SK-N-MC (cell line): ENCODE measurements at regions not wholly inside any gene's neighbourhood (a gene's known extent, or its start where the extent isn't known, plus 50 kb on each side); places are given as distances from the start of the nearest gene placed in this dataset.
"Not testable (repeated sequence)": the region's sequence is repeated elsewhere in the genome, so short reads cannot be mapped to it uniquely, and the experiment has no call there.

Experiments used
- EZH2 ChIP-seq: fragments of 200-600 bp; sonication (generic); IDR thresholded peaks from one replicate; pipeline ENCODE4 v1.6.1; 2017; ENCODE audit warnings: antibody characterized with exemption
- FOXP2 ChIP-seq: optimal IDR thresholded peaks from 2 replicates; pipeline ENCODE3; 2011; ENCODE audit warnings: mild to moderate bottlenecking, moderate library complexity; ENCODE audit not compliant: insufficient read depth; ENCODE audit errors: extremely low read length, control extremely low read depth
- POLR2AphosphoS5 ChIP-seq: IDR thresholded peaks from 2 replicates; pipeline ENCODE4 v1.6.1; 2012; ENCODE audit warnings: mild to moderate bottlenecking, low read depth, low read length, borderline replicate concordance

DNA sequence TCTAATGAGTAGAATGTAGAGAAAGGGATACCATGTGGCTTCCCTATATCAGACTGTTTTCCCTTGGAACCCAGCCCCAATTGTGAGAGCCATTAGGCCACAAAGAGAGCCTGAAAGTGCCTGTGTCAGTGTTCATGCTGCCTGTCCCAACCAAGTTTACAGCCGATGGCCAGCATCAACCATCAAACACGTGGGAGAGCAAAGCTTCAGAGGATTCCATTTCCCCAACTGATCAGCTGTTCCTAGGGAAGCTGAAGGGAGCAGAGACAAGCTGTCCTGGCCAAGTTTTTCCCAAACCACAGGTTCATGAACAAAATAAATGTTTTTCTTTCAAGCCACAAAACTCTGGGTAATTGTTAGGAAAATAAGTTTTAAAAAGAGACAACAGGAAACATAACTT, 589.0 kb upstream of the DEFB115 start:
- TF ChIP-seq POLR2AphosphoS5, EZH2, FOXP2: not testable (repeated sequence)
